GM12878 (cell line): ENCODE measurements at regions not wholly inside any gene's neighbourhood (a gene's known extent, or its start where the extent isn't known, plus 50 kb on each side); places are given as distances from the start of the nearest gene placed in this dataset.

Source experiments
- ATAC-seq: fragments of 200-7000 bp; cut with Tn5 transposase; 3 replicates; pipeline ENCODE4 v1.9.1; 2020; ENCODE audit warnings: mild to moderate bottlenecking, moderate library complexity
- BruUV-seq: library from RNA; stranded (reverse); fragments of 400-500 nt; replicated peaks from 2 replicates; lab custom pipeline; 2021; lab: Mats Ljungman, UMichigan
- CTCF ChIA-PET: fragments of 300-600 bp; sonication (Branson Sonifier 250); formaldehyde crosslinking; extraction: SDS; loops from one replicate; lab custom pipeline; 2021; ENCODE audit warnings: inconsistent platforms; lab: Yijun Ruan, JAX
- POLR2A ChIA-PET: fragments of 350-600 bp; formaldehyde crosslinking; extraction: SDS; loops from one replicate; lab custom pipeline; 2021; ENCODE audit warnings: inconsistent platforms; lab: Charles Lee
- RAD21 ChIA-PET: fragments of 300-600 bp; sonication (Branson Sonifier 250); formaldehyde crosslinking; loops from one replicate; lab custom pipeline; 2023; ENCODE audit warnings: antibody characterized with exemption; ENCODE audit not compliant: unreplicated experiment; lab: Charles Lee
- SMC1A ChIA-PET: fragments of 300-600 bp; sonication (Branson Sonifier 250); formaldehyde crosslinking; loops from one replicate; lab custom pipeline; 2023; ENCODE audit not compliant: unreplicated experiment, uncharacterized antibody; lab: Charles Lee
- DNase-seq: peaks from one replicate; pipeline ENCODE4 v3.0.0-alpha.2; 2011; ENCODE audit warnings: low read depth, low spot score
- FAIRE-seq: peaks from 3 replicates; lab custom pipeline; 2011; peaks lifted over from hg19 to GRCh38; lab: Jason Lieb, UNC
- H2AFZ ChIP-seq: 2 replicates; pipeline ENCODE4 v1.6.0; 2011; ENCODE audit warnings: low read depth, low read length, control low read depth; ENCODE audit not compliant: control insufficient read depth
- H3K27ac ChIP-seq: 2 replicates; pipeline ENCODE4 v1.5.1; 2011; ENCODE audit warnings: control low read depth; ENCODE audit not compliant: control insufficient read depth, insufficient read depth
- H3K27me3 ChIP-seq, 2 experiments: replicated peaks in 1 of 2; 2 replicates each; pipeline versions ENCODE4 v1.6.0 to v1.6.1; 2011; ENCODE audit warnings: low read length in 1 of 2; ENCODE audit not compliant: control insufficient read depth in 2 of 2, insufficient read depth in 2 of 2
- H3K36me3 ChIP-seq, 2 experiments: 2 replicates each; pipeline ENCODE4 v1.5.1; 2011; ENCODE audit warnings: low read length in 1 of 2; ENCODE audit not compliant: control insufficient read depth in 2 of 2, insufficient read depth in 2 of 2
- H3K4me1 ChIP-seq: 2 replicates; pipeline ENCODE4 v1.6.1; 2011; ENCODE audit warnings: mild to moderate bottlenecking, low read length, moderate library complexity, mixed read lengths; ENCODE audit not compliant: control insufficient read depth, insufficient read depth
- H3K4me2 ChIP-seq: 2 replicates; pipeline ENCODE4 v1.6.0; 2011; ENCODE audit warnings: control low read depth; ENCODE audit not compliant: control insufficient read depth, insufficient read depth
- H3K4me3 ChIP-seq: fragments of 200-600 bp; sonication (generic); 2 replicates; pipeline ENCODE4 v1.5.1; 2016
- H3K79me2 ChIP-seq: 2 replicates; pipeline ENCODE4 v1.6.0; 2011; ENCODE audit warnings: low read length; ENCODE audit not compliant: control insufficient read depth, insufficient read depth
- H3K9ac ChIP-seq: 2 replicates; pipeline ENCODE4 v1.8.0; 2011; ENCODE audit warnings: low read length, control low read depth, mixed read lengths; ENCODE audit not compliant: control insufficient read depth, insufficient read depth
- H3K9me3 ChIP-seq: replicated peaks from 3 replicates; pipeline ENCODE4 v1.5.1; 2011; ENCODE audit warnings: mild to moderate bottlenecking, low read length; ENCODE audit not compliant: control insufficient read depth, insufficient read depth
- H4K20me1 ChIP-seq: 2 replicates; pipeline ENCODE4 v1.6.0; 2011; ENCODE audit not compliant: control insufficient read depth, insufficient read depth
- ASH2L ChIP-seq: fragments of 300-600, 200-600 bp; sonication (generic); IDR thresholded peaks from 2 replicates; pipeline ENCODE4 v1.6.1; 2017; ENCODE audit warnings: low read depth, mild to moderate bottlenecking, borderline replicate concordance
- CHD2 ChIP-seq: IDR thresholded peaks from 2 replicates; pipeline ENCODE4 v1.6.1; 2011; ENCODE audit warnings: low read depth, low read length, improper control_type of control experiment, borderline replicate concordance
- FOXK2 ChIP-seq: fragments of 450-650 bp; IDR thresholded peaks from 2 replicates; pipeline ENCODE4 v1.6.1; 2017; ENCODE audit warnings: mild to moderate bottlenecking, moderate library complexity
- HDAC6 ChIP-seq: fragments of 200-600 bp; sonication (generic); IDR thresholded peaks from one replicate; pipeline ENCODE4 v1.8.0; 2017; ENCODE audit warnings: antibody characterized with exemption; ENCODE audit not compliant: unreplicated experiment
- NBN ChIP-seq: fragments of 450-650 bp; IDR thresholded peaks from 2 replicates; pipeline ENCODE4 v1.6.1; 2016
- PML ChIP-seq: IDR thresholded peaks from 2 replicates; pipeline ENCODE4 v1.6.1; 2012; ENCODE audit warnings: low read length, inconsistent platforms
- SIN3A ChIP-seq: IDR thresholded peaks from 2 replicates; pipeline ENCODE4 v1.6.1; 2012; ENCODE audit warnings: low read depth, low read length, improper control_type of control experiment
- TAF1 ChIP-seq: IDR thresholded peaks from 2 replicates; pipeline ENCODE4 v1.6.1; 2011; ENCODE audit warnings: mild to moderate bottlenecking, low read depth, low read length, borderline replicate concordance
- ZBED1 ChIP-seq: IDR thresholded peaks from 2 replicates; pipeline ENCODE4 v1.6.1; 2016; ENCODE audit warnings: borderline replicate concordance
- WGBS: methylation state at CpG from one replicate; pipeline ENCODE4 v1.1.6; 2016; ENCODE audit warnings: low lambda C conversion rate; ENCODE audit not compliant: insufficient replicate concordance, insufficient coverage; ENCODE audit errors: missing lambda C conversion rate; 5-methylcytosine and 5-hydroxymethylcytosine counted together
- in situ Hi-C: fragments of 300-500 bp; cut with MboI; formaldehyde crosslinking; loops from 9 replicates; pipeline ENCODE4 v1.14.3; 2018; ENCODE audit warnings: mixed read lengths
- intact Hi-C: fragments of 100-400 bp; cut with micrococcal nuclease; formaldehyde crosslinking; loops from one replicate; pipeline ENCODE4 v1.14.2; 2022; ENCODE audit not compliant: unreplicated experiment
- TF ChIP-seq, protein P1 (sequence below): fragments of 450-650 bp; formaldehyde crosslinking; IDR thresholded peaks from 2 replicates; pipeline ENCODE4 v1.4.0; 2022; ENCODE audit warnings: mild to moderate bottlenecking, moderate library complexity
- TF ChIP-seq, protein P2 (sequence below): fragments of 450-650 bp; formaldehyde crosslinking; IDR thresholded peaks from 2 replicates; pipeline ENCODE4 v1.5.0; 2022; ENCODE audit warnings: mild to moderate bottlenecking, missing genetic modification characterization
- TF ChIP-seq, protein P3 (sequence below): IDR thresholded peaks from 2 replicates; pipeline ENCODE4 v1.6.1; 2012; ENCODE audit warnings: mild to moderate bottlenecking, low read depth, low read length

DNA sequence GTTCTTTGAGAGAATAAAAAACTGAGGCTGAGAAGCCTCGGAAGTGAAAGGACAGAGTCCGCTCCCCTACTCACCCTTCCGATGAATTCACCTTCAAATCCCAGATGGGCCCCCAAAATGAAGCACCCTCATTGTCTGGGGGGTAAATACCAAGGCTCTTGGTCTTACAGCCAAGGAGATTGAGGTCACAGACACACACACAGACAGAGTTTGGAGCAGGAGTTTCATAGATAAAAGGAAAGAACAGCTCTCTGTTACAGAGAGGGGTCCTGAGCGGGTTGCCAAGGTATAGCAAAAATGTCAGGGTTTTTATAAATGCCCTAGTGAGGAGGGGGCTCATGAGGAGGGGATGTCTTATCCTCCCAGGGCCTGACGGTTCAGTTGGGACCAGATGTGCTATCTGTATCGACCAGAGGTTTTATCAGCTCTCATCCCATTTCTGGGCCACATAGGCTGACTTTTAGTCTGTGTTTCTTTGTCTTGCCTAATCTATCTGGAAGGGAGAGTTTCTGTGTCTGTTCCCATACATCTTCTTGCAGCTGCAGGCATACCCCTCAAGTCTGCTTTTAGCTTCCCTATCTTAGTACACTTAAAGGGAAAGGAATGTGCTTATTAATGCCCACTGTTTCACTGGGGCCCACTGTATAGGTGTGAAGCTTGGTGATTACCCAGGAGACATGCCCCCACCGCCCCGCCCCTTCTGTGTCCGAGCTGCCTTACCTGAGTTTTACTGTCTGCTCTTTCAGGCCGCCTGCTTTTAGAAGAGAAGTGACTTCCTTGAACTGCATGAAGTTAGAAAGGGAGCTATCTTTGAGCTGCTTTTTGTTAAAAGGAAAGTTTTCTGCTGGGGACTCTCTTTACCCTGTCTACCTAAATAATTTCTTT, 66.8 kb upstream of the ATP11B start:
- intact Hi-C loops (no loop called here), in situ Hi-C loops (no loop called here)
- Histone ChIP-seq H3K4me3 (no peak overlapping the region), H3K27ac (no peak overlapping the region), H2AFZ (no peak overlapping the region; the same call in 1 of the 2 replicates), H3K27me3 (no peaks in the 10 kb centered on the region), H3K4me1 (peaks cover 7% of the 10 kb centered on the region), H3K9ac (no peak overlapping the region), H3K9me3 (no peaks in the 10 kb centered on the region), H3K4me2 (no peak overlapping the region), H4K20me1 (no peaks in the 10 kb centered on the region), H3K36me3 (no peaks in the 10 kb centered on the region), H3K79me2 (no peaks in the 10 kb centered on the region)
- RAD21 ChIA-PET, result interaction anchor here (1.4 to 1.9 kb wide), 3 partner anchors 10 to 111 kb away, joined by 4 to 12 read pairs (median 7); no protein-coding TSS in a partner anchor
- 72% methylated on average over 10 of the region's 10 CpGs for WGBS
- no peak for ATAC-seq
- POLR2A ChIA-PET, result interaction anchor here (2.9 kb wide), 1 partner anchor 10 kb away, joined by 20 read pairs; no protein-coding TSS in a partner anchor
- no peak for DNase-seq
- no TSS peak for BruUV-seq
- FAIRE-seq, result no peak
- CTCF ChIA-PET, result interaction anchor here (7.5 kb wide), 1 partner anchor 13 kb away, joined by 109 read pairs; no protein-coding TSS in a partner anchor
- SMC1A ChIA-PET, result interaction anchor here (0.6 to 2.4 kb wide), 7 partner anchors 10 to 101 kb away, joined by 3 to 26 read pairs (median 4); partner anchors contain the start of gene ATP11B
- TF ChIP-seq, protein P1, sequence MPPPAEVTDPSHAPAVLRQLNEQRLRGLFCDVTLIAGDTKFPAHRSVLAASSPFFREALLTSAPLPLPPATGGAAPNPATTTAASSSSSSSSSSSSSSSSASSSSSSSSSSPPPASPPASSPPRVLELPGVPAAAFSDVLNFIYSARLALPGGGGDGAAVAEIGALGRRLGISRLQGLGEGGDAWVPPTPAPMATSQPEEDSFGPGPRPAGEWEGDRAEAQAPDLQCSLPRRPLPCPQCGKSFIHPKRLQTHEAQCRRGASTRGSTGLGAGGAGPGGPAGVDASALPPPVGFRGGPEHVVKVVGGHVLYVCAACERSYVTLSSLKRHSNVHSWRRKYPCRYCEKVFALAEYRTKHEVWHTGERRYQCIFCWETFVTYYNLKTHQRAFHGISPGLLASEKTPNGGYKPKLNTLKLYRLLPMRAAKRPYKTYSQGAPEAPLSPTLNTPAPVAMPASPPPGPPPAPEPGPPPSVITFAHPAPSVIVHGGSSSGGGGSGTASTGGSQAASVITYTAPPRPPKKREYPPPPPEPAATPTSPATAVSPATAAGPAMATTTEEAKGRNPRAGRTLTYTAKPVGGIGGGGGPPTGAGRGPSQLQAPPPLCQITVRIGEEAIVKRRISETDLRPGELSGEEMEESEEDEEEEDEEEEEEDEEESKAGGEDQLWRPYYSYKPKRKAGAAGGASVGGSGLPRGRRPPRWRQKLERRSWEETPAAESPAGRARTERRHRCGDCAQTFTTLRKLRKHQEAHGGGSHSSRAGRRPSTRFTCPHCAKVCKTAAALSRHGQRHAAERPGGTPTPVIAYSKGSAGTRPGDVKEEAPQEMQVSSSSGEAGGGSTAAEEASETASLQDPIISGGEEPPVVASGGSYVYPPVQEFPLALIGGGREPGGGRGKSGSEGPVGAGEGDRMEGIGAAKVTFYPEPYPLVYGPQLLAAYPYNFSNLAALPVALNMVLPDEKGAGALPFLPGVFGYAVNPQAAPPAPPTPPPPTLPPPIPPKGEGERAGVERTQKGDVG (CRISPR knock-in tag), result no peak
- TF ChIP-seq, protein P2, sequence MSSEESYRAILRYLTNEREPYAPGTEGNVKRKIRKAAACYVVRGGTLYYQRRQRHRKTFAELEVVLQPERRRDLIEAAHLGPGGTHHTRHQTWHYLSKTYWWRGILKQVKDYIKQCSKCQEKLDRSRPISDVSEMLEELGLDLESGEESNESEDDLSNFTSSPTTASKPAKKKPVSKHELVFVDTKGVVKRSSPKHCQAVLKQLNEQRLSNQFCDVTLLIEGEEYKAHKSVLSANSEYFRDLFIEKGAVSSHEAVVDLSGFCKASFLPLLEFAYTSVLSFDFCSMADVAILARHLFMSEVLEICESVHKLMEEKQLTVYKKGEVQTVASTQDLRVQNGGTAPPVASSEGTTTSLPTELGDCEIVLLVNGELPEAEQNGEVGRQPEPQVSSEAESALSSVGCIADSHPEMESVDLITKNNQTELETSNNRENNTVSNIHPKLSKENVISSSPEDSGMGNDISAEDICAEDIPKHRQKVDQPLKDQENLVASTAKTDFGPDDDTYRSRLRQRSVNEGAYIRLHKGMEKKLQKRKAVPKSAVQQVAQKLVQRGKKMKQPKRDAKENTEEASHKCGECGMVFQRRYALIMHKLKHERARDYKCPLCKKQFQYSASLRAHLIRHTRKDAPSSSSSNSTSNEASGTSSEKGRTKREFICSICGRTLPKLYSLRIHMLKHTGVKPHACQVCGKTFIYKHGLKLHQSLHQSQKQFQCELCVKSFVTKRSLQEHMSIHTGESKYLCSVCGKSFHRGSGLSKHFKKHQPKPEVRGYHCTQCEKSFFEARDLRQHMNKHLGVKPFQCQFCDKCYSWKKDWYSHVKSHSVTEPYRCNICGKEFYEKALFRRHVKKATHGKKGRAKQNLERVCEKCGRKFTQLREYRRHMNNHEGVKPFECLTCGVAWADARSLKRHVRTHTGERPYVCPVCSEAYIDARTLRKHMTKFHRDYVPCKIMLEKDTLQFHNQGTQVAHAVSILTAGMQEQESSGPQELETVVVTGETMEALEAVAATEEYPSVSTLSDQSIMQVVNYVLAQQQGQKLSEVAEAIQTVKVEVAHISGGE (CRISPR knock-in tag), result no peak
- TF ChIP-seq SIN3A, result no peak
- no peak for TF ChIP-seq TAF1
- no peak for TF ChIP-seq ASH2L
- TF ChIP-seq PML, result no peak
- no peak for TF ChIP-seq CHD2
- TF ChIP-seq HDAC6, result no peak
- no peak for TF ChIP-seq NBN
- no peak for TF ChIP-seq ZBED1
- no peak for TF ChIP-seq FOXK2
- TF ChIP-seq, protein P3, sequence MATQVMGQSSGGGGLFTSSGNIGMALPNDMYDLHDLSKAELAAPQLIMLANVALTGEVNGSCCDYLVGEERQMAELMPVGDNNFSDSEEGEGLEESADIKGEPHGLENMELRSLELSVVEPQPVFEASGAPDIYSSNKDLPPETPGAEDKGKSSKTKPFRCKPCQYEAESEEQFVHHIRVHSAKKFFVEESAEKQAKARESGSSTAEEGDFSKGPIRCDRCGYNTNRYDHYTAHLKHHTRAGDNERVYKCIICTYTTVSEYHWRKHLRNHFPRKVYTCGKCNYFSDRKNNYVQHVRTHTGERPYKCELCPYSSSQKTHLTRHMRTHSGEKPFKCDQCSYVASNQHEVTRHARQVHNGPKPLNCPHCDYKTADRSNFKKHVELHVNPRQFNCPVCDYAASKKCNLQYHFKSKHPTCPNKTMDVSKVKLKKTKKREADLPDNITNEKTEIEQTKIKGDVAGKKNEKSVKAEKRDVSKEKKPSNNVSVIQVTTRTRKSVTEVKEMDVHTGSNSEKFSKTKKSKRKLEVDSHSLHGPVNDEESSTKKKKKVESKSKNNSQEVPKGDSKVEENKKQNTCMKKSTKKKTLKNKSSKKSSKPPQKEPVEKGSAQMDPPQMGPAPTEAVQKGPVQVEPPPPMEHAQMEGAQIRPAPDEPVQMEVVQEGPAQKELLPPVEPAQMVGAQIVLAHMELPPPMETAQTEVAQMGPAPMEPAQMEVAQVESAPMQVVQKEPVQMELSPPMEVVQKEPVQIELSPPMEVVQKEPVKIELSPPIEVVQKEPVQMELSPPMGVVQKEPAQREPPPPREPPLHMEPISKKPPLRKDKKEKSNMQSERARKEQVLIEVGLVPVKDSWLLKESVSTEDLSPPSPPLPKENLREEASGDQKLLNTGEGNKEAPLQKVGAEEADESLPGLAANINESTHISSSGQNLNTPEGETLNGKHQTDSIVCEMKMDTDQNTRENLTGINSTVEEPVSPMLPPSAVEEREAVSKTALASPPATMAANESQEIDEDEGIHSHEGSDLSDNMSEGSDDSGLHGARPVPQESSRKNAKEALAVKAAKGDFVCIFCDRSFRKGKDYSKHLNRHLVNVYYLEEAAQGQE, result no peak
